NCI-H2171 treated with DMSO at 0.1 percent for 48 hours (cell line): ENCODE measurements at regions not wholly inside any gene's neighbourhood (a gene's known extent, or its start where the extent isn't known, plus 50 kb on each side); places are given as distances from the start of the nearest gene placed in this dataset.

Experiments used
- DNase-seq: peaks from one replicate; lab custom pipeline; 2025; lab: John Stamatoyannopoulos, UW

DNA sequence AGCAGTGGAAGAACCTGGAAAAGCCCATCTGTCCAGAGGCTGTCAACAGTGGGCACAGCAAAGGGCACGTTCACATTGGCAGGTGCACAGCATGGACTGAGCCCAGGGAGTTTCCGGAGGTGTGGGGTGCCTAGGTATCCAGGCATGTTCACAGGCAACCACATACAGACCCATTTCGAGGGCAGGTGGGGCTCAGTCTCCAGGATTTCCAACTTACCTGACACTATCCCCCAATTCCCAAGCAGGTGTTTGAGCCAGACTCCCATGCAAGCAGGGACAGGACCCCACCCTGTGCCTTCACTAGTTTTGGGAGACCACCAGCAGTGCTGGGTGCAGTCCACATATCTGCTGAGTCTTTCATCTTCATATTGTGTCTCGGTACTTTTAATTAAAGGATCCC is 65.0 kb upstream of the IRF2BP2 start:
- no peak for DNase-seq

GRCh38 chr1:234674218-234674815 is 64.3 kb upstream of the IRF2BP2 start:
- DNase-seq: no peak

DNA sequence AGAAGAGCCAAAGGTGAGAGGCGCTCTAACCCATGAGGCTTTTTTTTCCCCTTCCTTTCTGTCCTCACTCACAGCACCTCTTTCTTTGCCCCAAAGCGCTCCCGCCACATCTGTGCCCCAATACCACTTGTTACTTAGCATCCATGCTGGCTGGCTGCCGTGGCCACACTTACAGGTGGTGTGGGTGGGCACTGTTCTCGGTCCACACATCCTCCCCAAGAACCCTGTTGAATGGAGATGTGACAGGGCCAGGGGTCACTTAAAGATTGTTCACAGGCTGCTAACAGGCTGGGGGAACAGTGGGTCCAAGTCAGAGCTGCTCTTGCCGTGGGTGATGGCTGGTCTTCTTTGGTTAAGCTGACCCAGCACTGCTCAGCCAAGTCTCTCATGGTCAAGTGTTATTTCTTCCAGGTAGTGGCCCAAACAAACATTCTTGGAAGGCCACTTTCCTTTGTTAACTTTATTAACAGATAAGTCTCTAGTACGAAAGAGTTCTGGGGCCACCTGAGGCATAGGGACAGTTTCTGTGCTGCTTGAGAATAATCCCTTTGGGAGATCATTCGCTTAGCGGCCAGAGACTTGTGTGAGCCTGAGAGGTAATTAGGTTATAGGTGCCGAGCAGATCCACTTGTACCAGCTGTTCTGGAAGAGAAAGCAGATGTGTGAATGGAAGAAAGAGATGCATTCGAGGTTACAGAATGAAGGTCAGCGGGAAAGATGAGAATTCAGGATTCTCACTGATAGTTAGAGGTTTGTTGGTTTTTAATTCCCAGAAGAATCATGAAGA is 62.6 kb upstream of the IRF2BP2 start:
- no peak for DNase-seq

- no peak for DNase-seq
These were observed 61.1 kb upstream of the IRF2BP2 start for GRCh38 chr1:234670967-234671626.

DNA sequence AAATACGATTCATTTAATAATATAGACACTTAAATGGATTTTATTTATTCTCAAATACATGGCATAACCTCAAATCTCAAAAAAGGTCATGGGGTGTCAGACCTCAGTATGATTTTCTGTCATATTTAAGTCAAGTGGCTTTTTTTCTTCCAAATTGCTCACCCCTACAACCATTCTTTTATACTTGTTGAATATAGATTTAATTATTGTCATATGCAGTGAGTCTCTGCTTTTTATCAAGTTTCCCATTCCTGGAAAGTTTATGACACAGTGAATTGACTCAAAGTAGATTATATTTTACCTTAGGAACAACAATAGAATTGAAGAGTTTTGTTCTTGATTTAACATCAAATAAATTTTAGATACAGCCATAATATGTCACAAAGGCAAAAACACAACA is 59.5 kb upstream of the IRF2BP2 start:
- DNase-seq: no peak

GRCh38 chr1:234668577-234668955 is 58.6 kb upstream of the IRF2BP2 start:
- no peak for DNase-seq

DNA sequence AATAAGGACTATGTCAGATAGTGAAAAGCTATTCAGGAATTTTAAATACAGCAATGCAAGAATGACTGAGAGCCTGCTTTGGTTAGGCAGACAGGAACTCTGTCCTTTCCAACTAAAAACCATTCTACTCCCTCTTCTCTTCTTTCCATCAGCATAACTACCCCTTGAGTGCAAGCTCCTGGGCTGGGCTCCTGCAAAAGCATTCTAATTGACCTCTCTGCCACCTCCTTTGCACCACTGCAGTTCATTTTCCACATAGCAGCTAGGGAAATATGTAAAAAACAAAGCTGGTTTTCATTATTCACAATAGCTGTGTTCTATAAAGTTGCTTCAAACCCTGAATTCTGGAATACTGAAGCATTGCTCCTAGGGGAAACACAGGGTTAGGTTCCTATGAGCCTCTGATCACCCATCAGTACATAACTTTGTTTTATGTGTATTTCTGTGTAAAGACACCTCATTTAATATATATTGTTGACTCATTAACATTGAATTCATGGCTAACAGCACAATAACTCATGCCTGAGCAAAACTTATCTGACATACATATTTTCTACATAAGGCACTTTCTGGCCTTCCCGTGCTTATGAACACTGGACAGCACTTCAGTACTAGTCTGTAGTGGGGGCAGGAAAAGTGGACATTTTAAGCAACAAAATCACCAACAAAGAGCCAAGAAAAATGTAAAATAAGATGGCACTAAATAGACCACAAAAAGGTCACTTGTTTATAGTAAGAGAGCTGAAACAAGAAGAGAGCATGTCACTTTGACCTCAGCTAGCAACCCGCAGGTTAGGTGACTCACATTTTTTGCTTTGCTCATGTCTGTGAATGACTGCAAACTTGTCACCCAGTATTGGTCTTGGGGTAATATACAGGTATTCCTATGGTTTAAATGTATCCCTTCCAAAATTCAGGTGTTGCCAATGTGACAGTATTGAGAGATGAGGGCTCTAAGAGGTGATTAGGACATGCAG is 57.9 kb upstream of the IRF2BP2 start:
- no peak for DNase-seq

DNA sequence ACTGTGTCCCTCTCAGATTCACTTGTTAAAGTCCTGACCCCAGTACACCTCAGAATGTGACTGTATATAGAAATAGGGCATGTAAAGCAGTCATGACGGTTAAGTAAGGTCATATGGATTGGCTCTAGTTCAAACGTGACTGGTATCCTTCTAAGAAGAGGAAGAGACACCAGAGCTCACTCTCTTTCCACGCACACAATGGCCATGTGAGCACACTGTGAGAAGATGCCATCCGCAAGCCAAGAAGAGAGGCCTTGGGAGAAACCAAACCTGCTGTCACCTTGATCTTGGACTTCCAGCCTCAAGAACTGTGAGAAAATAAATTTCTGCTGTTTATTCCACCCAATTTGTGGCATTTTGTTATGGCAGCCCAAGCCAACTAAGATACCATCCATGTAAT is 56.8 kb upstream of the IRF2BP2 start:
- no peak for DNase-seq

DNA sequence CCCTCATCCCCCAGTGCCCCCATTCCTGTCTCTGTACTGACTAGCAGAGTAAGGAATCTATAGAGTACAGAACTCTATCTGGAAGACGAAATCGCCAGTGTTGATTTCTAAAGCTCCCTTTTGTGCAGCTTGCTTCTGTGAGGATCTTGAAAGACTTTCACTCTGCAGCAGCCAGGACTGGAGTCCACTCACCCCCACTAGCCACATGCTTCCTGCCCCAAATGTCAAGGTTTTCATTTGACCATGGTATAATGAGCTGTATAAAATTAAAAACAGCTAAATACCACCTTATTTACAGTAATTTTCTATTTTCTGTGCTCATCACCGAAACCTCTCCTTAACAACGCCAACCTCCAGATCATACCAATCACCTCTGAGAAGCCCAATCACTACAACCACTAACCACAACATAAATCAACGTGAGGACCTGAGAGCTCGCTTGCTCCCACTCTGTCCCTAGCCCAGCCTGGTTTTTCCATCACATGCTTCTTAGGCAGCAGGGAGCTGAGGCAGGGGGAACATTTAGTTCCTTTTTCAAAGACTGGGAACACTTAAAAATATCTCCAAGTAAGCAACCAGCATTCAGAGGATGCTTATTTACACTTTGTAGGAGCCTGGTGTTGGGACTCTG is 56.1 kb upstream of the IRF2BP2 start:
- DNase-seq: no peak

DNA sequence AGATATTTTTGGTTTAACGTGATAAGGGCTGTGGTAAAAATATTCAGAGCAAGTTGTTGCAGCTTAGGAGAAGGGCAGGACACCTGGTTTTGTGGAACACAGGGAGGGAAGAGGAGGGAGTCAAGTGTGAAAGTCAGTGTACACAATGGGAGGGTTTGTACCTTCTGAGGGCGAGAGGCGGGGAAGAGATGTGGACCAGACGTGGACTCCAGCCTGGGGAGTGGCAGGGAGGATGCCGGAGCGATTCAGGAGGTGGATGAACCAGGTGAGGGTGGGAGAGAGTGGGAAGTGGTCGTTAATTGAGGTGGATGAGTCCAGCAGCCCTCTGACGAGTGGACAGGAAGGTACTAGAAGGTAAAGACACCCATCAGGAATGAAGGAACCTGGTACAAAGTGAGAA is 52.2 kb upstream of the IRF2BP2 start:
- no peak for DNase-seq

- no peak for DNase-seq
These were observed 51.4 kb upstream of the IRF2BP2 start for GRCh38 chr1:234661317-234661928.

- no peak for DNase-seq
These were observed 50.7 kb upstream of the IRF2BP2 start for GRCh38 chr1:234660536-234661316.
